ENCODE measurements at regions not wholly inside any gene's neighbourhood (a gene's known extent, or its start where the extent isn't known, plus 50 kb on each side); places are given as distances from the start of the nearest gene placed in this dataset.
"Not testable (repeated sequence)": the region's sequence is repeated elsewhere in the genome, so short reads cannot be mapped to it uniquely, and the experiment has no call there.

DNA sequence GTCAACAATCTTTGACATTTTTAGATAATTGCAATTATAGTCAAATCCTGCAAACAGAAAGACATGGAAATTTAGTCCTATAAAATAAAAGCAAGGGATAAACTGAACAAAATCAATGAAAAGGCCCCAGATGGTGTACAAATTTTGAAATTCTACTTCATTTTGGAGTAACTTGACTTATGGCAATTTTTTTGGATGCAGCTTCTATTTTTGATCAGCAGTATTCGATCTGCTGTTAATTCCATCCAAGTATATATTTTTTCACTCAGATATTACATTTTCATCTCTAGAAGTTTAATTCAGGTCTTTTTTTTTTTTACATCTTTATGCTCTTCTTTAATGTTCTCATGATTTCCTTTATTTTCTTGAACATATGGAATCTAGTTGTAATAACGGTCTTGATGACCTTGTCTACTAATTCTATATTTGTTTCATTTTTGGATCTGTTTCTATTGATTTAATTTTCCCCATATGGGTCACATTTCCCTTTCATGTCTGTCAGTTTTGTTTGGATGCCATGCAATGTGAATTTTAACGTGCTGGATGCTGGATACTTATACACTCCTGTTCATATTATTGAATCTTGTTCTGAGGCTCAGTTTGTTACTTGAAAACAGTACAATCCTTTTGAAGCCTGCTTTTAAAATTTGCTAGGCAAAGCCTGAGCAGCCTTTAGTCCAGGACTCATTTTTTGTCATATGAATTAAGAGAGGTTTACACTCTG is 164.3 kb upstream of the FAM3C start:
- DNase-seq, result no peak

DNA sequence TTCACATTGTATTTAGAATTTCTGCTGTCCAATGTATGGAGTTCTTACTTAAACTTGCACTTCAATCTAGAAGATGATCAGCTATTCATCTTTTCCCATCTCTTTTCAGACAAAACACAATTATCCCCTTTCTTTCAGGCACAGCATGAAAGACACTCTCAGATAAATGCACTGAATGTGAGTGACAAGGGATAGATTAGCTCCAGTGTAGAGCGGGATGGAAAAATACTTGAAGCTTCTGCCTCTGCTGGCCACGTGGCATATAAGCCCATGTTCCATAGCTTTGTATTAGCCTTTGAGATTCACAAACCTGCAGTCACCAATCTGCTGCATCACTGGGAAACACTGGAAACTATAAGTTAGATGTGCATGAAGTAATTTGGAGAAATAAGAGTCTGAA is 162.2 kb upstream of the FAM3C start:
- DNase-seq, result no peak

DNA sequence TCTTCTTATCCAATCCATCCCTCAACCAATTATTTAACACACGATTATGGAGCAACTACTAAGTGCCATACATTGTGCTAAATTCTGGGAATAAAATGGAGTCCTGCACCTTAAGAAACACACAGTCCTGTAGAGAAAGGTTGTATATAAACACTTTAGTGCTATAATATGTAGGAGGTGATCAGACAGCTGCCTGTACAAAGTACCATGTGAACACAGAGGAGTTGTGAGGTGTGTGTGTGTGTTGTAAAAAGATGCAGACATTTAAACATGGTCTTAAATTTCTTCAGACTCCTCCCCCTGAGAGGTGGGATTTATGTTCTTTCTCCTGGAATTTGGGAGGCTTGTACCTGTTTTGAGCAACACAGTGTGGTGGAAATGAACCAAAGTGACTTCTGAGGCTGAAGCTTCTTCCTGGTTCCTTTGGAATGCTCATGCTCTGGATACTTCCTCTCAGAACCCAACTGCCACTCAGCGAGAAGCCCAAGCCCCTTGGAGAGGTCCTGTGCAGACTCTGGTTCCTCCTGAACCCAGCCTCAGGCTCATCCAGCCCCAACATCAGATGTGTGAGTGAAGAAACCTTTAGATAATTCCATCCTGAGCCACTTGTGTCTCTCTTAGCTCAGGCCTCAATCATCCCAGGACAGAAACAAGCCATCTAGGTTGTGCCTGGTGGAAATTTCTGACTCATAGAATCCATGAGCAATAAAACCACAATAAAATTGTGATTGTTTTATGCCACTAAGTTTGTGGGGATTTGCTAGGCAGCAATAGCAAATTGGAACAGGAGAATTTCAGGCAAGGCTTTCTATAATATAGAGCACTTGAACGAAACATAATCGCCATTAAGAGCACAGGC is 161.2 kb upstream of the FAM3C start:
- DNase-seq, result no peak

- no peak for DNase-seq
These were observed 159.4 kb upstream of the FAM3C start for GRCh38 chr7:121555558-121555957.

DNA sequence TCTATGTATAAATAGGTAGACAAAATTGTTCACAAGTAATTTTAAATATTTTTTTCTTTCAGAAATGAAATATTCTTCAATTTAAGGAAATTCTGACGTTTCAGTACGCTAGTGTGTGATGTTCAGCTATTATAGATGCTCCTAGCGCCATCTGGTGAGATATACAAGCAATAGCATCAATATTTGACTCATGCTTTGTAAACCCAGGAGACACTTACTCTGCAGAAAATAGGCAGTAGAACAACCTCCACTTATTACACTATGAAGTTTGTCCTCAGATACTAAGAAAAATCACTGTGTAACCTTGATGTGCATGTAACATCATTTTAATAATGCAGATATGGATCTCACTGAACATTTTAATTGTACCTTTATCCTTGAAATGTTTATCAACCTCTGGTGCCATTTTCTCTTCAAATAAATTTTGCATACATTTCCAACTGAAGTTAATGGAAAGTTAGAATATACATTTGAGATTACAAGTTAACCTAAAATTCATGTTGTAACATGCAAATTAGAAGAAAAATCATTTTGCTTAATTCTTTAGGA is 151.5 kb upstream of the FAM3C start:
- DNase-seq, result peak; percentile 6 to 23

GRCh38 chr7:121546632-121547543 is 150.8 kb upstream of the FAM3C start:
- DNase-seq, result no peak

DNA sequence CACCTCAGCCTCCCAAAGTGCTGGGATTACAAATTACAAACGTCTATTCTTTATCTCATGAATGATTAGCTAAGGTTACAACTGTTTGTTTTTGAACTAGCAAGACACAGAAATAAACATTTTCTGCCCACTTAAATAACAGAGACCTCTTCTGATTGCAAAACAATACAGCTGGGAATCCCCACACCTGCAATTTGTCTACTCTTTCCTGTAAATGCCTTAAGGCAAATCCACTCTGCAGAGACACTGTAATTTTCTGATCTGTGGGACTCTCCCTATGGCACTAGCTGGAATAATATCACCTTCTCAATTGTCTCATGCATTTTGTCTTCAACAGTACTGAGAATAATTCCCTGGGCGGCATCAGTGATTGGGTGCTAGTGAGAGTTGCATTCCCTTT is 149.3 kb upstream of the FAM3C start:
- DNase-seq, result no peak

- no peak for DNase-seq
These were observed 148.6 kb upstream of the FAM3C start for GRCh38 chr7:121544726-121545125.

GRCh38 chr7:121544238-121544637 is 148.1 kb upstream of the FAM3C start:
- no peak for DNase-seq

- DNase-seq, result no peak
These were observed 145.3 kb upstream of the FAM3C start for GRCh38 chr7:121541457-121541856.

GRCh38 chr7:121540138-121540537 is 144.0 kb upstream of the FAM3C start:
- DNase-seq, result no peak

GRCh38 chr7:121537031-121537430 is 140.9 kb upstream of the FAM3C start:
- DNase-seq, result no peak

DNA sequence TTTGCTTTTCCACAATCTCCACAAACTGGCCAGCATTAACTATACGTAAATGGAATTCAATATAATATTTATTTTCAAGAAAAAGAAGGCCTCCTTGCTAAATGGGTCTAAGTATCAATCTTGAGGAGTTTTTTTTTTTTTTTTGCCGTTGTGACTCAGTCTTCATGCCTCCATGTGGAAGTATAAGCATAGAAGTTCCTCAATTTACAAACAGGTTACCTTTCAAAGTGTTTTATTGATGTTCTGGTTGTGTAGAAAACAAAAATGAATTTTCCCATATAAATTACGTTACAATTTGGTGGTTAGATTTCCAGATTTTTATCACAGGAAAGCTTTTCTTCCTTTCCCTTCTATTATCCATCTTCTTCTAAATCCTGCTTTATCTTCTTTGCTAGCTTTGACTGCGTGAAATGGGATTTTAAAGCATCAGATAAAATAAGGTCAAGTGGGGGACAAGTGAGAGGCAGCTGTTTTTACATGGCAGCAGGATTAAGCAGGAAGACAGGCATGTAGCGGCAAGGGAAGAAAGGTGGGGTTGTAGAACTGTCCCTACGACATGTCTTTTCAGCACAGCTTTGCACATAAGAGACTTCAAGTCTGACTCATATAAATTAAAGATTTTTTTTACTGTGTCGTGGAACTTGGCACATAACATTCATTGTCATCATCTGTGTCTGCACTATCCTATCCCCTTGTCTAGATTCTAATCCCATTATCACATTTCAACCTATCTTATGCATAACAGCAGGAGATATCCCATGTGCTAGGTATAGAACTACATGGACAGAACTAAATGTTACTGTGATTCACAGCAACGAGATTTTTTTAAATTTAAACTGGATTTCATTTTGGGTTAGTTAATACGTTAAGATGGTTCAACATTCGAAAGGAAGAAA is 135.3 kb upstream of the FAM3C start:
- DNase-seq, result no peak

GRCh38 chr7:121530227-121531174 is 134.4 kb upstream of the FAM3C start:
- no peak for DNase-seq

GRCh38 chr7:121529003-121529402 is 132.9 kb upstream of the FAM3C start:
- no peak for DNase-seq

DNA sequence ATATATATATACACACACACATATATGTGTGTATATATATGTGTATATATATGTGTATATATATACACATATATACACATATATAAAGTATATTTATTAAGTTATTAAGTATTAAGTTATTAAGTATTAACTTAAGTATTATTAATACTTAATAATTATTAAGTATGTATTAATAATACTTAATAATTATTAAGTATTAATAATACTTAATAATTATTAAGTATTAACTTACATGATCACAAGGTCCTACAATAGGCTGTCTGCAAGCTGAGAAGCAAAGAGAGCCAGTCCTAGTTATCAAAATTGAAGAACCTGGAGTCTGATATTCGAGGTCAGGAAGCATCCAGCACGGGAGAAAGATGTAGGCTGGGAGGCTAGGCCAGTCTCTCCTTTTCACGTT is 130.1 kb upstream of the FAM3C start:
- DNase-seq, result not testable (repeated sequence)

DNA sequence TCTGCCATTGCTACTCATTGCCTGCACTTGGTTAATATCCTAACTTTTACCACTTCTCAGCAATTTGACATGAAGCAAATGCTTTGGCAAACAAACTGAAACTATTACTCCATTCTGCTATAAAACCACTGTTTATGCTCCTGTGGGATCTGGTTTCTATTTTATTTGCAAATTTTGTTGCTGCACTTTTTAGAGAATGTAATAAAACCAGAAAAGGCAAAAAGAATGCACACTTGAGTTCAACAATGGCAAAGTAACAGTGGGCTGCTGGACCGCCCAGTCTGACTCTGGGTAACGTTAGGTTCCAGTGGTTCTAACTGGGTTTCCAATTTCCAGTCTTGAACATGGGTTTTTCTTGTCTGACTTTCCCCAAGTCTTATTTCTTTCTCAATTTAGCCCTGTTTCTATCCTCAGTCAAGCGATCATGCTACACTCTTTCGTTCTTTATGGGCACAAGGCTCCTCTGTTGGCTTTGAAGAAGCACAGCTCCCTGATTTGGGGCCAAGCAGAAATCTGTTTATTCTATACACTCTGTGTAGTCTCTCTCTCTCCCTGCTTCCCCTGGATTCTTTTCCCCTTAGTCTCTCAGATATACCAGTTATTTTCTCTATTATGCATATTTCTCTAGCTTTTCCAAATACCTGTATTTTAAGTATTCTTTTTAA is 129.2 kb upstream of the FAM3C start:
- no peak for DNase-seq

DNA sequence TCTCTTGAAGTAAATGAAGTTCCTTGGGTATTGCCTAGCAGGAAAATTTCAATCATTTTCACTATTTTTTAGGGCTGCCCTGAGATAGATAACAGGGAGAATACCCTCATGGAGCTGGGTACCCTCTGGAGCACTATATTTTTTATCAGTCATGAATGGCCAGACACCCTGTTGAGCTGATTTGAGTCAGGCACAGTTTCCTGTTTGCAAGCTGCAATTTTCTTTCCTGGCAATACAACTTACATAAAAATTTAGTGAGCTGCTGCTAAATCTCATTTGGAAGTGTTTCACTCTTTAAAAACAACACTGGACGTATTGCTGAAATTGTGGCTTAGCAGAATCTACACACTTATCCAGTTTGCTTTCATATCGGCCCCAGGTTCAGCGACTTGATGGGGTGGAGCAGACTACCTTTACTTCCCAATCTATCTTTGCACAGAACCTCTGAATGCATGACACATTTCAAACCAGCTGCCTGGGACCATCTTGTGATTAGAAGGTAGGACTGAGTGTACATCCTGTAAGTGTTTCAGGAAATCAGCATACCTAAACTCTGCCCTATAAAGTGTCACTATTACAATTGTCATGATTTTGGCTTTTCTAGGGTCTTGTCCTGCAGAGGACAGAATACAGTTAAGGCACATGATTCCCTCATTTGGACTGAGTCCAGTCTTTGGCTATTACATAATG is 125.7 kb upstream of the FAM3C start:
- no peak for DNase-seq

DNA sequence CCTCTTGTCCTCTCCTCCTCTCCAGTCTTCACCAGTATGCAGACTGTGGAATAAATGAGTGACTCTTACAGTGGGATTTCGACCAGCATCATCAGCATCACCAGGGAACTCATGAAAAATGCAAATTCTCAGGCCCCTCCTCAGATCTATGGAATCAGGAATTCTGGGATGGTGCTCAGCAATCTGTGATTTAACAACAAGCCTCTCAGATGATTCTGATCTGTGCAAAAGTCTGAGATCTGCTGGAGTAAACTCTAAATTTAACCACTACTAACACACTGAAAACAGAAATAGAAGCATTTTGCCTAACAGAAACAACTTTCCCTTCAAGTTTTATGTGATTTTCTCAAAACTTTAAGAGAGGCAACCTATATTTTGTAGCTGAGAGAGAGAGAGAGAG is 124.8 kb upstream of the FAM3C start:
- no peak for DNase-seq

Measured in NCI-H187 (cell line).